ACC112 (cell line): ENCODE measurements at regions not wholly inside any gene's neighbourhood (a gene's known extent, or its start where the extent isn't known, plus 50 kb on each side); places are given as distances from the start of the nearest gene placed in this dataset.

Experiments
- H2AFZ ChIP-seq: fragments of 200-600 bp; sonication (generic); one replicate; pipeline ENCODE4 v1.6.0; 2017; ENCODE audit warnings: antibody characterized with exemption, low read length; ENCODE audit not compliant: unreplicated experiment
- H3K27ac ChIP-seq: fragments of 200-600 bp; sonication (generic); 2 replicates; pipeline ENCODE4 v1.5.1; 2014; ENCODE audit warnings: low read depth, mild to moderate bottlenecking, antibody characterized with exemption, low read length, moderate library complexity
- H3K27me3 ChIP-seq: fragments of 200-600 bp; sonication (generic); 2 replicates; pipeline ENCODE4 v1.6.1; 2014; ENCODE audit warnings: mild to moderate bottlenecking, antibody characterized with exemption, low read length, moderate library complexity, mixed read lengths; ENCODE audit not compliant: insufficient read depth
- H3K36me3 ChIP-seq: fragments of 200-600 bp; sonication (generic); 2 replicates; pipeline ENCODE4 v1.6.1; 2016; ENCODE audit warnings: mild to moderate bottlenecking, antibody characterized with exemption, low read length, moderate library complexity, mixed read lengths; ENCODE audit not compliant: insufficient read depth
- H3K4me1 ChIP-seq: fragments of 200-600 bp; sonication (generic); one replicate; pipeline ENCODE4 v1.6.1; 2016; ENCODE audit warnings: low read length, mixed read lengths; ENCODE audit not compliant: insufficient read depth, unreplicated experiment, control insufficient read depth
- H3K4me3 ChIP-seq: fragments of 200-600 bp; sonication (generic); 2 replicates; pipeline ENCODE4 v1.5.1; 2014; ENCODE audit warnings: mild to moderate bottlenecking, low read depth, low read length
- H3K79me2 ChIP-seq: fragments of 200-600 bp; sonication (generic); one replicate; pipeline ENCODE4 v1.6.0; 2016; ENCODE audit warnings: low read length; ENCODE audit not compliant: control insufficient read depth, unreplicated experiment, insufficient read depth

DNA sequence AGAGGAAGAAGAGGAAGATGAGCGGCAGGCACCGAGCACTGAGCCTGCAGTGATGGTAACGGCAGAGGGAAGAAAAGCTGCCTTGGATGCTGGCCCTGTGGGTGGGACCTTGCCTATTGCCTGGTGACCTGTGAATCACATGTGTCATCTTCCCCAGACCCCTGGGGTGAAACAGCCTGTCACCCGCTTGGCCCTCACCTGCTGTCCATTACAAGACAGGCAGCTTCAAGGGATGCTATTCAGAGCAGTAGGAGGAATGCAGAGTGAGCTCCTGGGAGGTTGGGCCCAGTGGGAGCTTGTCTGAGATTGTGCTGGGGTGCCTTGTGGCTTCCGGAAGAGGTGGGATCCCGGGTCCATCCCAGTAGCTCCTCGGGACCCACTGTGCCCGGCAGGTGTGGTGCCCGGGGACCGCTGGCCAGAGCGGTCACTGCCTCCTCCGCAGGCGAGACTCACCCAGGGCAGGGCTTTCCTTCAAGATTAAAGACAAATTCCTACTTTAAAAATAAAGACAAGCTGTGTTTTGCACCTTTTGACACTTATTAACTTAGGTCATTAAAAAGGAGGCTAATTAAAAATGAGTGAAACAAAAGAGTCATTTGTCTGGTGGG is 440.2 kb upstream of the MKI67 start:
- H3K79me2 ChIP-seq: no peaks in the 10 kb centered on the region
- H2AFZ ChIP-seq: no peak overlapping the region
- no peak overlapping the region for H3K27ac ChIP-seq
- H3K27me3 ChIP-seq: no peaks in the 10 kb centered on the region
- no peaks in the 10 kb centered on the region for H3K4me1 ChIP-seq
- H3K4me3 ChIP-seq: no peak overlapping the region
- H3K36me3 ChIP-seq: no peaks in the 10 kb centered on the region

DNA sequence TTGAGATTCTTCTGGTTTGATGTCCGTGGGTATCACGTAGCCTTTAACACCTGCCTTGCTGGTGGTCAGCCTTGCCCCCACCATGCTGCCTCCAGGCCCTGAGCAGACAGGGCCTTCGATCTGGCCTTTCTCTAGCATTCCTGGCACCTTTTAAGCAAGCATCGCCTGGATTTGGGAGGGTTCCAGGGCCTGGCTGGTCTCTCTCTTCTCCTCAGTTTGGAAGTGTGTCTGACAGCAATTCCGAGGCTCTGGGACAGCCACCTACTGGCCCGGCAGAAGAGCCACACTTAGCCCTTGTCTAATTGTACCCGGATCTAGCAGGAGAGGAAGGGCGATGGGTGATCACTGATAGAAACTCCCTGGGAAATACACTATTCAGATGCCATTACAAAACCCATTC is 441.3 kb upstream of the MKI67 start:
- no peaks in the 10 kb centered on the region for H3K4me1 ChIP-seq
- no peak overlapping the region for H3K4me3 ChIP-seq
- no peak overlapping the region for H2AFZ ChIP-seq
- no peak overlapping the region for H3K27ac ChIP-seq
- H3K79me2 ChIP-seq: no peaks in the 10 kb centered on the region
- no peaks in the 10 kb centered on the region for H3K36me3 ChIP-seq
- H3K27me3 ChIP-seq: no peaks in the 10 kb centered on the region

DNA sequence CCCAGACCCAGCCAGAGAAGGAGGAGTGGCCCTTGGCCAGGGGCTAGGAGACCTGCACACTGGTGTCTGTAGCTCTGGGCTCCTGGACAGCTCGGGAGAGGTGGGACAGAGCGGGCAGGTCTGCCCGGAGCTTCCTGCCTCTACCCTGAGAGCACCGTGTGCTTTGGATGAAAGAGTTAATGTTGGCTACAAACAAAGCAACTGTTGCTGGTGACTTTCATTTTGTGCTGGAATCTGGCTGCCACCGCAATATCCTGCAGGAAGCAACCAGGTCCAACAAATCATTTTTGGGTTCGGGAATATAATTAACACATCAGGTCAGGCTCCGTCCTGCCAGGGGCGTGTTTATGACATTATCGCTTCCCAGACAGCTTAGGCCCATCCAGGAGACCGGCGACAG is 441.8 kb upstream of the MKI67 start:
- H3K4me3 ChIP-seq: no peak overlapping the region
- no peaks in the 10 kb centered on the region for H3K36me3 ChIP-seq
- H3K4me1 ChIP-seq: no peaks in the 10 kb centered on the region
- H3K79me2 ChIP-seq: no peaks in the 10 kb centered on the region
- no peaks in the 10 kb centered on the region for H3K27me3 ChIP-seq
- H3K27ac ChIP-seq: no peak overlapping the region
- no peak overlapping the region for H2AFZ ChIP-seq

DNA sequence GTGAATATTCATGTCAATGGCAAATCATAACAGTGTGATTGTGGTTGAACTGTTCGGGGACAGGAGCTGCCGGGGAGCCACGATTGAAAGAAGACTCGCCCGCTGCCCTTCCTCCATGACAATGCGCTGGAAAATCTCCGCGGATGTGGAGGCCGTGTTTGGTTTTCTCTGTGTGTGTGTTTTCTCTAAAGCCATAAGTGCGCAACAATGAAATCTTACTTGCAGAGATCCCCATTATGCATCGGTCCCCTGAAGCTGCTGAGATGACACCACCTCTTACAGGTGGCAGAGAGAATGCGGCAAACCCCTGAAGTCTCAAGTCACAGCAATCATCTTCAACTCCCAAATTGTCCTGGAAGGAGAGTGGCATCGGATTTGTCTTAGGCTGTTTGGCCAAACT is 442.3 kb upstream of the MKI67 start:
- Histone ChIP-seq H3K27ac (no peak overlapping the region), H3K4me1 (no peaks in the 10 kb centered on the region), H2AFZ (no peak overlapping the region), H3K36me3 (no peaks in the 10 kb centered on the region), H3K79me2 (no peaks in the 10 kb centered on the region), H3K4me3 (no peak overlapping the region), H3K27me3 (no peaks in the 10 kb centered on the region)

DNA sequence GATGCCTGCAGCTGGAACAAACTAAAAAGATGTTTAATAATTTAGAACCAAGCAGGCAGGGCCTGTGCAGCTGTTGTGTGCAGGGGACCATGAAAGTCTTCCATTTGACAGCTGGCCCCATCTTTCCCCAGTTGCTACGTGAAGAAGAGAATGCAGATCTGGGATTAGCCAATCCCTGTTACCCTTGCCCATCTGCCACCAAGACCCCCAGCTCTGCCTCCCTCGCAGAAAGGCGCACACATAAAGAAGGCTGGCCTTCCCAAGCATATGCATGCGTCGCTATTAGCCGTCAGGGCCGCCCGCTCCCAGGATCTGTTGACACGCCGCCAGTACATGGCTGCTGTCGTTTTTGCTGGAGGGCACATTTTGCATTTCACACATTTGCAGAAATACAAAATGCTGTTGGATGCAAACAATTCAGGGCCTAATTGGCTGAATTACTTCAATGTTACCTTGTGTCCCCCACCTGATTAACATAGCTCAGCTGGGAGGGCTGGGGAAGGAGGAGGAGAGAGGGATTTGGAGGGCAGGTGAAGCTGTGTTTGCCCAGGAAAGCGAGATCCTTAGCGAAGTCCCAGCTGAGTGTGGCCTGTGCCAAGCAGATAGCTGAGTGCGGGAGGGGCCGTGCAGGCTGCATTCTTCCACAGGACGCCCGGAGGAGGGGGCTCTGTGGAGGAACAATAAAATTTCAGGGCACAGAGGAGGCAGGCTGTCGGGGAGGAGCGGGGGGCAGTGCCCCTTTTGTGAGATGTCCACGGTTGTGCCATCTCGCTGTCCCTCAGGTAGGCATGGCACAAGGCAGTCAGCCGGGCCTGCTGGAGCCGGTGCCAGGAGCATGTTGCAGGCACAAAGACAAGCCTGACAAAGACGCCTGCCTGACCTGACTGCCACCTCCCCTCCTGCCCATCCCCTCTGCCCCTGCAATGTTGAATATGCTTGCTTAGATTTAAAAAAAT is 443.0 kb upstream of the MKI67 start:
- Histone ChIP-seq H3K27ac (no peak overlapping the region), H3K36me3 (no peaks in the 10 kb centered on the region), H2AFZ (no peak overlapping the region), H3K79me2 (no peaks in the 10 kb centered on the region), H3K4me1 (no peaks in the 10 kb centered on the region), H3K27me3 (no peaks in the 10 kb centered on the region), H3K4me3 (no peak overlapping the region)

DNA sequence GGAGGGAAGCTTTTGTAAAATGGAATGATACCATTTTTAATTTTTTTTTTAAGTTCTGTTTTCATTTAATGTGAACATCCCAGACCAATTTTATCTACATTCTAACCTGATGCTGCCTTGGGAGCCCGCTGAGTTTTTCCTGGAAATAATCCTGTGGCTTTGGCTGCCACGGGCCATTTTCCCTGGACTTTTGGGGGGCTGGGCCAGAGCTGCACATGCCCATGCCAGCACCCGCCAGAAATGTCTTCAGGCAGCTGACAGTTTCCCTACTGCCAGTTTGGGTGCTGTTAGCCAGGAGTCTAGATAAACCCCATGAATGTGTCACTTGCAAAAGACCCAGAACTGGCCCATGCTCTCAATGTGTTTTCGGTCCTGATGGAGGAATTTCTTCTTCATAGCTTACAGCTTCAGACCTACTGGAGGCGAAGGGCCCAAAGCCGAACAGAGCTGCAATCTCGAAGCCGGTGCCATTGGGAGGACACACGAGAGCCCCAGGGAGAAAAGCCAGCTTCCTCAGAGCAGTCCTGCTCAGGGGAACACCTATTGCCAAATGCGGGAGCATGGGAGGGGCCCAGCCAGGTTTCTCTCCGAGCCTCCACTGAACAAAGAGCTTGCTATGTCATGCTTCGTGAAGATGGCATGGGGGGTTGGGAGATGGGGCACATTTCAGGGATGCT is 444.2 kb upstream of the MKI67 start:
- Histone ChIP-seq H2AFZ (no peak overlapping the region), H3K27ac (no peak overlapping the region), H3K27me3 (no peaks in the 10 kb centered on the region), H3K4me3 (no peak overlapping the region), H3K36me3 (no peaks in the 10 kb centered on the region), H3K4me1 (no peaks in the 10 kb centered on the region), H3K79me2 (no peaks in the 10 kb centered on the region)

DNA sequence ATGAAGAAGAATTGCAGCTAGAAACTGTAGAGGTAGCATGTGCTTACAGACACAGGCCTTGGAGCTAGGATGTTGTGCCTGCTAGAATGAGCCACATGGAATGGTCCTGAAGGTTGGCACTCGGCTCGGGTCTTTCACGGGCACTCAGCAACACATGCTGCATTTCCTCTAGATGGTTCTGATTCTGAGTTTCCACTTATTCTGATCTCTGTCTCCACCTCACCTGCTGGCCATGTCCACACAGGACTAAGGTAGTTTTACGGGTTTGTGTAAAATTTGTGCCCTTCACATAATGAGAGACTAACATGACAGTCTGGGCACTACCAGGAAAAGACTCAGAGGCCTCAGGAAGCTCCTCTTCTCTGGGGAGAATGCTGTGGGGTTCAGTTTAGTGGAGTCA is 444.8 kb upstream of the MKI67 start:
- no peak overlapping the region for H3K27ac ChIP-seq
- H2AFZ ChIP-seq: no peak overlapping the region
- H3K4me1 ChIP-seq: no peaks in the 10 kb centered on the region
- H3K27me3 ChIP-seq: no peaks in the 10 kb centered on the region
- H3K36me3 ChIP-seq: no peaks in the 10 kb centered on the region
- no peak overlapping the region for H3K4me3 ChIP-seq
- H3K79me2 ChIP-seq: no peaks in the 10 kb centered on the region

DNA sequence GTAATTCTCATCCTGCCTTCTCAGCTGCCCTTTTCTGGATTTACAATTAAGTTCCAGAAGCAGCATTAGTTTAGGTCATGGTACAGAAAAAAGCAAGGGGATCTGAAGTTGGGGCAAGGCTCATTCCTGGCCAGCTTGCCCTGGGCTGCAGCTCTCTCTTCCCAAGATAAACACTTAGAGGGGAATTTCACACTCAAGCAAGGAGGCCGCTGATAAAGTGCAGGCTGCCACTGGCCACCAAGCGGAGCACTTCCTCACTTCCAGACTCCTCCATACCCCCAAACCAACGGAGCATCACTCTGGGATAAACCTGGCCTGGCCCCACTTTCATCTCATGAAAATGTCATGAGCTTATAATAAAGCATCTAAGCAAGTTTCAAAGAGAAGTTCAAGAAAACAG is 445.5 kb upstream of the MKI67 start:
- H3K27ac ChIP-seq: no peak overlapping the region
- H3K79me2 ChIP-seq: no peaks in the 10 kb centered on the region
- no peaks in the 10 kb centered on the region for H3K4me1 ChIP-seq
- H3K4me3 ChIP-seq: no peak overlapping the region
- H3K36me3 ChIP-seq: no peaks in the 10 kb centered on the region
- H2AFZ ChIP-seq: no peak overlapping the region
- no peaks in the 10 kb centered on the region for H3K27me3 ChIP-seq

DNA sequence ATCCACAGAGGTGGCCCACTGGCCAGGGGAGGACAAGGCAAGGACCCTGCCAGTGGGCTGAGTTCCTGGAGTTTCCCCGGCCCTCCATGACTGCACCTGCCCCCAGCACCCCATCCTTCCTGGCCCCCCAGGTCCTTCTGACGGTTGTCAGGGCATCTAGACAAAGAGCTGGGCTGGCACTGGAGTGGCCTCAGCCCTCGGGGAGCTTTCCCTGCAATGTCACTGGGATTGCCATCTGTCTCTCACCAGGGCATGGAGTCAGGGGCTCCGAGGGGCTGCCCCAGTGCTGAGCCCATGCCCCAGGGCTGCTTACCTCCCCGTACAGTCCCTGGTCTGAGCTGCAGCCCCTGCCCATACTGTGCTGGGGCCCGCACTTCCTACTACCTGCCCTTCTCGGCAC is 446.5 kb upstream of the MKI67 start:
- no peak overlapping the region for H3K4me3 ChIP-seq
- no peaks in the 10 kb centered on the region for H3K27me3 ChIP-seq
- no peaks in the 10 kb centered on the region for H3K79me2 ChIP-seq
- no peaks in the 10 kb centered on the region for H3K4me1 ChIP-seq
- no peak overlapping the region for H3K27ac ChIP-seq
- no peaks in the 10 kb centered on the region for H3K36me3 ChIP-seq
- no peak overlapping the region for H2AFZ ChIP-seq

DNA sequence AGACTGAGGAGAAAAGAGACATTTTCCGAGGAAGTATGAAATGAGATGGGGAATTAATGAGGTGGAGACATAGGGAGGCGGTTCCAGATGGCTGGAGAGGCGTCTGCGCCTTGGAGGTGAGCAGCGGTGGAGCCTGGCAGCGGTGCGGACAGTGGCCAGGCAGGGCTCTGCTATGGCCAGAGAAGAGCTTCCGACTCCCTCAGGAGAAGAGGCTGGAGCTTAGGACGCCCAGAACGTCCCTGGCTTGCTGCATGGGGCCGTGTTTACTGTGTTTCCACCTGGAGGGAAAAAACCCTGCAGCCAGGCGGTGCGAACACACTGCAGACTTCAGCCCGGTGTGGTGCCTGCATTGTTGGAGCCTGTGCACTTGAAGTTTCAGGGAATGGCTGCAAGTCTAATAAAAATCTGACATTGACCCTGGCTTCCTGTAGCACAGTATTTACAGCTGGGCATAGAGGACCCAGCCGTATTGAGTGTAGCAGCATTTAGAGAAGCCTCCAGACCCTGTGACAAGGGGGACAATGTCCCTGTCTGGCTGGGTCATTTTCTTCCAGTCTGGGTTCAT is 447.1 kb upstream of the MKI67 start:
- H3K27ac ChIP-seq: no peak overlapping the region
- no peaks in the 10 kb centered on the region for H3K4me1 ChIP-seq
- H3K79me2 ChIP-seq: no peaks in the 10 kb centered on the region
- no peaks in the 10 kb centered on the region for H3K36me3 ChIP-seq
- H3K4me3 ChIP-seq: no peak overlapping the region
- no peaks in the 10 kb centered on the region for H3K27me3 ChIP-seq
- no peak overlapping the region for H2AFZ ChIP-seq
